Activated naive CD8-positive, alpha-beta T cell treated with anti-CD3 and anti-CD28 coated beads for 36 hours (primary cell): ENCODE measurements at regions not wholly inside any gene's neighbourhood (a gene's known extent, or its start where the extent isn't known, plus 50 kb on each side); places are given as distances from the start of the nearest gene placed in this dataset.
"Not testable (repeated sequence)": the region's sequence is repeated elsewhere in the genome, so short reads cannot be mapped to it uniquely, and the experiment has no call there.

ENCODE experiments used
- DNase-seq: peaks from one replicate; pipeline ENCODE4 v3.0.0; 2021
- H3K27ac Mint-ChIP-seq: one replicate; pipeline ENCODE4 v1.8.0; 2022; ENCODE audit warnings: mild to moderate bottlenecking, moderate library complexity, mixed read lengths
- H3K27me3 Mint-ChIP-seq: one replicate; pipeline ENCODE4 v1.8.0; 2022; ENCODE audit warnings: mild to moderate bottlenecking, mixed read lengths
- H3K36me3 Mint-ChIP-seq: one replicate; pipeline ENCODE4 v1.8.0; 2021; ENCODE audit warnings: mild to moderate bottlenecking, mixed read lengths
- H3K4me1 Mint-ChIP-seq: one replicate; pipeline ENCODE4 v1.8.0; 2021; ENCODE audit warnings: mixed read lengths
- H3K4me3 Mint-ChIP-seq: one replicate; pipeline ENCODE4 v1.8.0; 2022; ENCODE audit warnings: mild to moderate bottlenecking, moderate library complexity, mixed read lengths
- H3K9me3 Mint-ChIP-seq: one replicate; pipeline ENCODE4 v1.8.0; 2022; ENCODE audit warnings: mixed read lengths

DNA sequence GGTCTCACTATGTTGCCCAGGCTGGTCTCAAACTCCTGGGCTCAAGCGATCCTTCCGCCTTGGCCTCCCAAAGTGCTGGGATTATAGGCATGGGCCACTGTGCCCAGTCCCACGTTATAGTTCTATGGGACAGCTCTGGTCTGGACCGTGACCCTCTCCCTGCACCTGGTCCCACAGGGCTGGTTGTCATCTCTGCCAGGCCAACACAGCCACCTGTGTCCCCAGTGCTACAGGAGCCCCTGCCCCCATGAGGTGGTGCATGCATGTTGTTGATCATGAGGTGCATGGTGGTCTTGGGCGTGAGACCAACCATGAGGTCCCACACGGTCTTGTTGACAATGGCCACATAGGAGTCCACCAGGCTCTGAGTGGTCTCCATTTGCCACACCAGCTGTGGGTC, 51.0 kb upstream of the UBE2Q2 start:
- not testable (repeated sequence) for H3K9me3 Mint-ChIP-seq, H3K36me3 Mint-ChIP-seq

DNA sequence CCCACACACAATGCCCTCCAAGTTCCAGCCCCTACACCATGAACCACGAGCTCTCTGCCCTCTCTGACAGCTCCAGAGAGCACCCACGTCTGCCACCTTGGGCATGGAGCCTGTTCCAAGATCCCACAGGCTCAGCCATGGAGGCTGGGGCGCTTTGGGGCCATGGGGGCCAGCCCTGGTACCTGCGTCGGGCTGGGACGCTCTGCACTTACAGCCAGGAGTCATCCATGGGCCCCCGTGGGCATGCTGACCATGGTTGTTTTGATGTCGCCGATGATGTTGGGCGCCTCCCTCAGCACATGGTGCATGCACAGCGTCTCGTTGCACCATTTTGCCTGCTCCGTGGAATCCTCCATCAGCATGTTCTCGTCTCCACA, 51.9 kb upstream of the UBE2Q2 start:
- no peak for DNase-seq
- Mint-ChIP-seq H3K27me3 (peaks cover 23% of the 10 kb centered on the region), H3K36me3 (no peaks in the 10 kb centered on the region), H3K4me1 (no peaks in the 10 kb centered on the region), H3K4me3 (no peak overlapping the region), H3K9me3 (no peaks in the 10 kb centered on the region), H3K27ac (no peak overlapping the region)

More for the DNA sequence above, 51.0 kb upstream of the UBE2Q2 start:
- H3K27me3 Mint-ChIP-seq: peaks cover 22% of the 10 kb centered on the region
- not testable (repeated sequence) for H3K27ac Mint-ChIP-seq, H3K4me1 Mint-ChIP-seq, H3K4me3 Mint-ChIP-seq, DNase-seq

DNA sequence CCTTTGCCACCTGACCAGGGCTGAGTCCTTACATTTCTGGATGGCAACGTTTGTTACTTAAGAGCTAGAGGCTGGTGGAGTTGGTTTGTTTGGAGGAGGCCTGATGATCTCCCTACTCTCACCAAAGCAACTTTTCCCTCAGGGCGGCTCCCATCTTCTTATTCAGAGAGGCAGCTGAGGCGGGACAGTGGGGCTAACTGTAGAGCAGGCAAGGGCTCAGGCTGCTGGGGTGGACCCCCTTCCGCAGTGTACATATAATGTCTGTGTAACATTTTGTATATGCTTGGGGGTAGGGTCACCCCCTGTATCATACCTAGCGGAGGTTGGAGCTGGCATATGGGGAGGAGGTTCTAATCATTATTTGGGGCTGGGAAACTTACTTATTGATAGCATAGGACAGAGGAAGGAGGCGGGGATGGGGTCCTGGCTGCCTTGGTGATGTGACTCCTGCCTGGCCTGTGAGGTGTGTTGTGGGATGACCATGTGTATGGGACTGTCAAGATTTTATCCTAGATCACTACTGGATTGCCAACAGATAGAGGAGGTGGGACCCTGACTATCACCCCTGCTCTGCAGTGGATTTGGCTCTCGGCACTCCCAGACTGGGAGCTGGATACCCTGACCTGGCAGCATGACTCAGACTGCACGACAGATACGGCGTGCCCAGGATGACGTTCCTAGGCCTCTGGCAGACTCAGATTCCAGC, 52.5 kb upstream of the UBE2Q2 start:
- no peak overlapping the region for H3K27ac Mint-ChIP-seq
- no peak for DNase-seq
- H3K9me3 Mint-ChIP-seq: no peaks in the 10 kb centered on the region
- H3K4me1 Mint-ChIP-seq: peaks cover 4% of the 10 kb centered on the region
- H3K27me3 Mint-ChIP-seq: peaks cover 28% of the 10 kb centered on the region
- no peaks in the 10 kb centered on the region for H3K36me3 Mint-ChIP-seq
- H3K4me3 Mint-ChIP-seq: no peak overlapping the region

DNA sequence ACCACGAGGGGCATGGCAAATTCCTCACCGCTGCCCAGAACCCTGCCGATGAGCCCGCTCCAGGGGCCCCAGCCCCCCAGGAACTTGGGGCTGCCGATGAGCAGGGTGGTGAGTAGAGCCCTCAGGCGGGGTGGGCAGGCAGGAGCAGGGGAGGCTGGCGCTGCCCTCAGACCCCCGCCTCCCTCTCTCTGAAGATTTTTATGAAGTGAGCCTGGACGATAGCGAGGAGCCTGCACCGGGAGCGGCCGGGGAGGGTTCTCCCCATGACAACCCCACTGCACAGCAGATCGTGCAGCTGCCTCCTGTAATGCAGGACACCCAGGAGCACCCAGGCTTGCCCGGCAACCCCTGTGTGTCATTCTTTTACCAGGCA, 56.7 kb upstream of the UBE2Q2 start:
- DNase-seq: no peak
- H3K27ac Mint-ChIP-seq: no peak overlapping the region
- H3K4me1 Mint-ChIP-seq: peaks cover 4% of the 10 kb centered on the region
- peaks cover 42% of the 10 kb centered on the region for H3K27me3 Mint-ChIP-seq
- no peak overlapping the region for H3K4me3 Mint-ChIP-seq
- no peaks in the 10 kb centered on the region for H3K9me3 Mint-ChIP-seq
- no peaks in the 10 kb centered on the region for H3K36me3 Mint-ChIP-seq

DNA sequence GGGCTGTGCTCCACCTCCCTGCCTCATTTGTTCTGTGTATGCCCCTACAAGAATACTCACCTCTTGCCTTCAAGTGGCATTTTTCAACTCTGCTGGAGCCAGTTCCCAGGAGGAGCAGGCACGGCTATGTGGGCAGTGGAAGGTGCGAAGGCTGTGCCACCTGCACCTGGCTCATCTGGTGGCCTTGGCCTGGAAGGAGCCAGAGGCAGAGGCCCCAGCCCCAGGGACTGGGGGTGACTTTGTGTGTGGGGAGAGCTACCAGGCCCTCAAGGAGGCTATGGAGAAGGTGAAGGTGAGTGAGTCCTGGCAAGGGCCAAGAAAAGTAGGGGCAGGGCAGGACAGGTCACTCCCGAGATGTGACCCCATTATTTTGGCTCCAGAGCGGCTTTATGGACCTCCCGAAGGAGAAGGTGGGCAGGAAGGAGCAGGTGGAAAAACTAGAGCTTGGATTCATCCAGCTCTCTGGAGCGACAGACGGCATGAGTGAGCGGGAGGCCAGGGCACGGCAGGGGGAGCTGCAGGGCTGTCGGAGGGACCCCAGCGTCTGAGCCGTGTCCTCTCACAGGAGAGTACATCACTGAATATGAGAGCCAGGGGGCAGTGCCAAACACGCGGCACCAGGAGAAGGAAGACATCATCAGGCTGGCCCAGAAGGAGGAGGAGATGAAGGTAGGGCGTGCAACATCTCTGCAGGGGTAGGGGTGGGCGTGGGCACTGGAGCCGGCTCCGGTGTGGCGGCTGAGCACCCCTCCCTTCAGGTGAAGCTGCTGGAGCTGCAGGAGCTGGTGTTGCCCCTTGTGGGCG, 57.3 kb upstream of the UBE2Q2 start:
- peaks cover 42% of the 10 kb centered on the region for H3K27me3 Mint-ChIP-seq
- DNase-seq: peak; percentile 43
- no peak overlapping the region for H3K27ac Mint-ChIP-seq

DNA sequence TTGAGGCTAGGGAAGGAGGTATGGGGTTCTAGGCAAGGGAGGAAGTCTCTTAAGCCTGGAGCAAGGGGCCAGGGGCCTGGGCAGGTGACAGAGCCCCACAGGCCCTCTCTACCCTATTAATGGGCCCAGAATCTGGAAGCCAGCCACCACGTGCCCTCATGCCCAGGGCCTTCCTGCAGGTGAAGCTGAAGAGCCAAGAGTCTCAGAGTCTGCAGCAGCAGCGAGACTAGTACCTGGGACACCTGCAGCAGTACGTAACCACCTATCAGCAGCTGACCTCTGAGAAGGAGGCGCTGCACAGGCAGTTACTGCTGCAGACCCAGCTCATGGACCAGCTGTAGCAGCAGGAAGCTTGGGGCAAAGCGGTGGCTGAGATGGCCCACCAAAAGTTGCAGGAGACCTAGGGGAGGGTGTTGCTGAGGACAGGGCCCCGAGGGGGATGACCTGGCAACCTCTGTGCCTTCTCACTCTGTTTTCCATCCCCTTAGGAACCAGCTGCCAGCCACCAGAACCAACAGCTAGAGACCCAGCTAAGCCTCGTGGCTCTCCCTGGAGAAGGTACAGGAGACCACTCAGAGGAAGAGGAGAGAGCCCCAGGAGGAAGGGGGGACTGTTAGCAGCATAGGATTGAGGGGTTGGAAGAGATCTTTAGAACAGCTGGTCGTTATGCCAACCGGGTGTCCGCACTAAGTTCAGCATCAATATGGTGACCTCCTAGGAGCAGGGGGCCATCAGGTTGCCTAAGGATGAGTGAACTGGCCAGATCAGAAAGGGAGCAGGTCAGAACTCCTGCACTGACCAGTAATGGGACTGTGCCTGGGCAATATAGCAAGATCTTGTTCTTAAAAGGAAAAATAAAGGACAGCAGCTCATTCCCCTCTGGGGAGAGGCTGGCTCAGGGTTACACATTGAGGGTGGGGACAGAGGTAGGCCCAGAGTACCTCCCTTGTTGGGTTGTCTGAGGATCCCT, 58.5 kb upstream of the UBE2Q2 start:
- H3K27ac Mint-ChIP-seq, H3K4me1 Mint-ChIP-seq, H3K4me3 Mint-ChIP-seq, H3K9me3 Mint-ChIP-seq, H3K36me3 Mint-ChIP-seq, DNase-seq: not testable (repeated sequence)
- peaks cover 42% of the 10 kb centered on the region for H3K27me3 Mint-ChIP-seq

More for the DNA sequence above, 57.3 kb upstream of the UBE2Q2 start:
- Mint-ChIP-seq H3K9me3 (no peaks in the 10 kb centered on the region), H3K36me3 (no peaks in the 10 kb centered on the region), H3K4me1 (peaks cover 4% of the 10 kb centered on the region), H3K4me3 (peak overlapping the region; percentile 46)

DNA sequence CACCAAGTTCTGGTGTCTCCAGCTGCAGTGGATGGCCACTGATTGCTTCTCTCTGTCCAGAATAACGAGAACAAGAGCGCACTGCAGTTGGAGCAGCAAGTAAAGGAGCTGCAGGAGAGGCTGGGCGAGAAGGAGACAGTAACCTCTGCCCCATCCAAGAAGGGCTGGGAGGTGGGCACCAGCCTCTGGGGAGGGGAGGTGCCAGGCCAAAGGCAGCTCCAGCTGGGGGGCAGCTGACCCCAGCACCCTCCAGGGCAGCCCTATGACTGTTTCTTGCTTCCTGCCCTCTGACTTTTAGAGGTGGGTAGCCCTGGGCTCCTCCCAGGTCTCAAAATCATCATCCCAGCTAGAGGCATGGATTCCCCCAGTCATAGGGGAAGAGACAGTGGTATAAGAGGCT, 59.7 kb upstream of the UBE2Q2 start:
- H3K9me3 Mint-ChIP-seq, H3K4me1 Mint-ChIP-seq: not testable (repeated sequence)
- H3K27me3 Mint-ChIP-seq: peaks cover 40% of the 10 kb centered on the region

DNA sequence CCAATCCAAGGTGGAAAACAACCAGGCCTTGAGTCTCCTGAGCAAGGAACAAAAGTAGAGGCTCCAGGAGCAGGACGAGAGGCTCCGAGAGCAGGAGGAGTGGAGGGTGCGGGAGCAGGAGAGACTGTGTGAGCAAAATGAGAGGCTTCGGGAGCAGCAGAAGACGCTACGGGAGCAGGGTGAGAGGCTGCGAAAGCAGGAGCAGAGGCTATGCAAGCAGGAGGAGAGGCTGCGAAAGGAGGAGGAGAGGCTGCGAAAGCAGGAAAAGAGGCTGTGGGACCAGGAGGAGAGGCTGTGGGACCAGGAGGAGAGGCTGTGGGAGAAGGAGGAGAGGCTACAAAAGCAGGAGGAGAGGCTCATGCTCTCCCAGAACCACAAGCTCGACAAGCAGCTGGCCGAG, 60.3 kb upstream of the UBE2Q2 start:
- H3K36me3 Mint-ChIP-seq: no peaks in the 10 kb centered on the region
- peaks cover 4% of the 10 kb centered on the region for H3K4me1 Mint-ChIP-seq
- H3K27me3 Mint-ChIP-seq: peaks cover 37% of the 10 kb centered on the region
- H3K27ac Mint-ChIP-seq: no peak overlapping the region
- no peak overlapping the region for H3K4me3 Mint-ChIP-seq
- no peaks in the 10 kb centered on the region for H3K9me3 Mint-ChIP-seq
- no peak for DNase-seq

More for the DNA sequence above, 59.7 kb upstream of the UBE2Q2 start:
- H3K36me3 Mint-ChIP-seq, DNase-seq, H3K4me3 Mint-ChIP-seq, H3K27ac Mint-ChIP-seq: not testable (repeated sequence)

DNA sequence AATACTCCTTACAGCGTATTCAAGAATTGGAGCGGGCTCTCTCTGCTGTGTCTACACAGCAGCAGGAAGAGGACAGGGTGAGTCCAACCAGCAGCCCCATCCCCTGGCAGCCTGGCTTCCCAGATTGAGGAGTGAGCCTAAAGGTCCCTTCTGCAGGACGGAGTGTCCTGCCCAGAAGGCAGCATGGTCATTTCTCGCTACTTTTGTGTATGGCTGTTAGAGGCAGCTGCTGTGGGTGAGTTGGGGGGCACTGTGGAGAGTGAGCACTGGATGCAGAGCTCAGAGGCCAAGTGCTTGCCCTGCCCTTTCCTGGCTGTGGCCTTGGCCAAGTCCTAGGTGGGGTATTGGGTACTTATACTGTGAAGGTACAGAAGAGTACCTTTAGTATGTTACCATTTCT, 62.3 kb upstream of the UBE2Q2 start:
- not testable (repeated sequence) for H3K36me3 Mint-ChIP-seq, H3K27ac Mint-ChIP-seq

DNA sequence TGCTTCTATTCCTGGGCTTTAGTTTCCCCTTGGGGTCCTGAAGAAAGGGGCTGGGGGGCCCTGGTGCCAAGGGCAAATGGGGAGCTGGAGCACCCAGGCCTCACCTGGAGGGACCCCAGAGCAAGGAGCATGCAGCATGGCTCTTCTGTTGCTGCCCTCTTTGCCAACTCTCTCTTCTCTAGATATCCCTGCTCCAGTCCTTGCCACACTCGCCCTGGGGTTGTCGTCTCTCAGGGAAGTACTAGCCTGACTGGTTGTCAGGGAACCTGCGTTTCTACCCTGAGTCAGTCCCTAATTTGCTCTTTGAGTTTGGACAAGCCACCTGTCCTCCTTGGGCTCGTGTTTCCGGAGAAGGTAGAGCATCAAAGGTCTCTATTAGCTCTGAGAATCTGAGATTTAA, 63.7 kb upstream of the UBE2Q2 start:
- H3K27me3 Mint-ChIP-seq: peaks cover 12% of the 10 kb centered on the region

More for the DNA sequence above, 62.3 kb upstream of the UBE2Q2 start:
- peaks cover 22% of the 10 kb centered on the region for H3K27me3 Mint-ChIP-seq
- not testable (repeated sequence) for H3K4me3 Mint-ChIP-seq, DNase-seq, H3K9me3 Mint-ChIP-seq
- peaks cover 12% of the 10 kb centered on the region for H3K4me1 Mint-ChIP-seq

DNA sequence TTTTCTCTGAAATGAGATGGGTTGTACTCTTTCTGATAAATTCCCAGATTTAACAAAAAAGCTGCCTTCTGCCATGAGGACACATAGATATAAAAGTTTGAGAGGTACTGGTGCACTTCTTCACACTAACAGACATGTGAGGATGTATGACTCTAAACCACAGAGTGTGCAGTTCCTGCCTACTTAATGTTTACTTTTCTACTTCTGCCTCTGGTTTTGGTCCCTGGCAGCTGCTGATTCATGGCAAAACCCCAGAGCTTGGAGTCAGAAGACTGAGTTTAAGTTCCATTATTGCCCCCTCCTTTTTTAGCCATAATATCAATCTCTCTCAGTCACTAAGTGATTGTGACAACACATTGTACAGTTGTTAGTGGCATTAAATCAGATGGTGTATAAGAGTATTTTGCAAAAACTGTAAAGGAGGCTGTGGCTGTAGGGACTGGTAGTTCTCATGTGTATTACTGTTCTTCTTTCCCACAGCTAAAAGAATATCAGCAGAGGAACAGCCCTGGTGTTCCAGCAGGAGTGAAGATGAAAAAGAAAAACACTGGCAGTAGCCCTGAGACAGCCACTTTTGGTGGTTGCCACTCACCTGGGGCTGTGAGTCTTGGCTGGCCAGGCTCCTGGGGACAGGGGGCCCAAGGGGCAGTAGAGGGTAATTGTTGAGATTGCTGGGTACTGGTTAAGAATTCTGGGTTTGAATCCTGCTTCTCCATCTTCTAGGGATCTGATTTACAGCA, 64.4 kb upstream of the CSPG4 start:
- H3K4me1 Mint-ChIP-seq: peaks cover 11% of the 10 kb centered on the region
- H3K27ac Mint-ChIP-seq, DNase-seq, H3K4me3 Mint-ChIP-seq, H3K27me3 Mint-ChIP-seq, H3K36me3 Mint-ChIP-seq, H3K9me3 Mint-ChIP-seq: not testable (repeated sequence)

More for the DNA sequence above, 63.7 kb upstream of the UBE2Q2 start:
- Mint-ChIP-seq H3K27ac (no peak overlapping the region), H3K4me3 (no peak overlapping the region), H3K36me3 (no peaks in the 10 kb centered on the region), H3K4me1 (peaks cover 11% of the 10 kb centered on the region), H3K9me3 (no peaks in the 10 kb centered on the region)
- DNase-seq: no peak

DNA sequence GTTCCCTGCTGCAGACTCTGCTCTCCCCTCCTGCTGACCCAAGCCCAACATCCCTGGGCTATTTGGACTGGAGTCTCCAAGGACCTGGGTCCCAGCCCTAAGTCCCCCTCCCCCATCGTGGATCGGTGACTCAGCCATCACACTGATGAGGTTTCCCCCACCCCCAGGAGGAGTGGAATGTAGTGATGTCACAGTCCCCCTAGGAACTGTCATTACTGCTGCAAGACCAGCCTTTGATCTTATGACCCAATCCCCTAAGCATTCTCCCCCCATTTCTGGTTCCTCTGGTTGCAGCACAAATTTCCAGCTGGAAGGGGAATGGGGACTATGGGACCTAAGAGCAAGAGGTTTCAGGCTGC, 63.4 kb upstream of the CSPG4 start:
- DNase-seq: no peak
- Mint-ChIP-seq H3K27me3 (no peaks in the 10 kb centered on the region), H3K4me1 (peaks cover 11% of the 10 kb centered on the region), H3K27ac (no peak overlapping the region), H3K4me3 (no peak overlapping the region), H3K36me3 (no peaks in the 10 kb centered on the region), H3K9me3 (no peaks in the 10 kb centered on the region)

DNA sequence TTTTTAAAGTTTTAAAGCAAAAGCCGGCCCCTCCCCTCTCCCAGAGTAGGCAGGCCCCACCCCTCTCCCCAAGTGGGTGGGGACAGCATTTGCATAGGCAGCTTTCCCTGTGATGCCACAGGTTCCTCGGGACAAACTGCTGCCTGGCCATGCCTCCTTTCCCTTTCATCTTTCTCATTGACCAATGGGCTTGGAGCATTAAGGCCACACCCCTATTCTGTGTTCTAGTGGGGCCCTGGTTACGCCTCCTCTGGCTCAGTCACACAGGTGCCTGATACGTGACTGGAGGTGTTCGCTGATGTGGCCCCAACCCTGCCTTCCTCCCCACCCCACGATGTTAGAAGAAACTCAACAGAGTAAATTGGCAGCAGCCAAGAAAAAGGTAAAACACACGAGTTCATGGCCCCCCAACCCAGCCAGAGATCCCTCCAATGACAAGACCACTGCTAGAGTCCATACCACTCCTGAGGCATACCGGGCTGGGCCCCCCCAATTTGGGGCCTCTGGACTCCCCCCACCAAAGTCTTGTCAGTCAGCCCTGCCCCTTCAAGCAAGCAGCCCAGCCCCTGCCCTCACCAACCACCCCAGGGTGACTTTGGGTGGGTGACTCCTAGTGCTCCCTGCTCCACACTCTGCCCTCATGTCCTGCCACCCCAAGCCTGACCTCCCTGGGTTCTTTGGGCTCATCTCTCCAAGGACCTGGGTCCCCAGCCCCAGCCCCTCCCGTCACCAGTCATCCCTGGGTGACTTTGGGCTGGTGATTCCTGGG, 62.8 kb upstream of the CSPG4 start:
- Mint-ChIP-seq H3K27me3 (no peaks in the 10 kb centered on the region), H3K4me1 (peaks cover 11% of the 10 kb centered on the region), H3K27ac (no peak overlapping the region), H3K9me3 (no peaks in the 10 kb centered on the region), H3K36me3 (no peaks in the 10 kb centered on the region), H3K4me3 (no peak overlapping the region)
- no peak for DNase-seq

DNA sequence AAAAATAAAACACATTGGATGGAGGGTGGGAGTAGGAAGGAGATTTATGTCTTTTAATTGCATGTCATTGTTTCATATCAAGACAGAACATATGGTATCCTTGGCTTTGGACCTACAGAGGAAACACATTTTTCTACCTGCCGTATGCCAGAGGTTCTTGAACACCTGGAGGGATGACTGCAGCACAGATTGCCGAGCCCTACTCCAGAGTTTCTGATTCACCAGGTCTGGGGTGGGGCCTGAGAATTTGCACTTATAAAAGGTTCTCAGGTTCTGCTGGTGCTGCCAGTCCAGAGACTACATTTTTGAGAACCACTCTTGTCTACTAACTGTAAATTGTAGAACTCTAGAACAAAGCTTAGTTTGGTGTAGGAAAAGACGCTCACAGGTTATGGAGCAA, 61.3 kb upstream of the CSPG4 start:
- not testable (repeated sequence) for H3K36me3 Mint-ChIP-seq, H3K4me3 Mint-ChIP-seq

More for the DNA sequence above, 61.3 kb upstream of the CSPG4 start:
- not testable (repeated sequence) for H3K27ac Mint-ChIP-seq, H3K27me3 Mint-ChIP-seq, H3K9me3 Mint-ChIP-seq, DNase-seq
- peaks cover 11% of the 10 kb centered on the region for H3K4me1 Mint-ChIP-seq
